NCI-H1105 (cell line): ENCODE measurements at regions not wholly inside any gene's neighbourhood (a gene's known extent, or its start where the extent isn't known, plus 50 kb on each side); places are given as distances from the start of the nearest gene placed in this dataset.
"Not testable (repeated sequence)": the region's sequence is repeated elsewhere in the genome, so short reads cannot be mapped to it uniquely, and the experiment has no call there.

Experiments used
- DNase-seq: peaks from one replicate; lab custom pipeline; 2025; lab: John Stamatoyannopoulos, UW

GRCh38 chr4:55028196-55028595 lies 97.2 kb downstream of the KDR start:
- no peak for DNase-seq

- DNase-seq: no peak
Measured at GRCh38 chr4:55027596-55027995, 97.8 kb downstream of the KDR start.

DNA sequence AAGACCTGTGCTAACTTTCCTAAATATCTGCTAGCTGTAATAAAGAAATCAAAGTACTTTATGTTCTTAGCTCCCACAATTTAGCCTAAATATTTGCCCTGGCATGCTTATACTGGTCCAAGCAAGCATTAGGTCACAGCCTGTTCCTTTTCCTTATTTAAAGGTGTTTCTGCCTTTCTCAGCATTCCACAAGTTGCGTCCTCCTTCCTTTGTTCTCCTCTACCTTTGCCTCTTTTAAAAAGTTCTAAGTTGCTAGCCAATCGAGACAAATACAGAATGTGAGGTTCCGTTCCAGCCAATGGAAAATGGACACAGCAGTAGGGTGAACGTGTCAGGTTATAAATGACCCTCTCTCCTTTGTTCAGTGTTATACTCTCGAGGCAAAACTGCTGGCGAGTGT lies 99.9 kb downstream of the KDR start:
- DNase-seq: not testable (repeated sequence)

GRCh38 chr4:55023030-55023429 lies 102.4 kb downstream of the KDR start:
- DNase-seq: no peak

DNA sequence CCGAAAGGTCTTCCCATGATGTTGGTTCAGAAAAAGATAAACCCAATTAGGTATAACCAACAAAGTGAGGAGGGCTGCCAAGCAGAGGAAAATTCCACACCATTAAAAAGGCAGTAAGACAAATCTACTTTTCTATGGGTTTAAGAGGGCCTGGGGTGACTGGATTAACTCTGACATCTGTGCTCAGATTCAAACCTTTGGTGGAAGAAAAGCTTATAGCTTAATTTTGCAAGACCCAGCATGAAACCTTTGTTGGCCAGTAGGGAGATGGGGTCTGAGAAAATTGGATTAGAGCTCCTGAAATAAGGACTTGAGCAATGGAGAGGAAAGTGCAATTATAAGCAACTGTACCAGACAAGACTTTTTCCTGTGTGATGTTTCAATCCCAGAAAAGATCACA lies 104.2 kb downstream of the KDR start:
- no peak for DNase-seq

- DNase-seq: no peak
Measured at GRCh38 chr4:55020131-55020530, 105.3 kb downstream of the KDR start.

GRCh38 chr4:55018978-55019377 lies 106.4 kb downstream of the KDR start:
- DNase-seq: no peak

DNA sequence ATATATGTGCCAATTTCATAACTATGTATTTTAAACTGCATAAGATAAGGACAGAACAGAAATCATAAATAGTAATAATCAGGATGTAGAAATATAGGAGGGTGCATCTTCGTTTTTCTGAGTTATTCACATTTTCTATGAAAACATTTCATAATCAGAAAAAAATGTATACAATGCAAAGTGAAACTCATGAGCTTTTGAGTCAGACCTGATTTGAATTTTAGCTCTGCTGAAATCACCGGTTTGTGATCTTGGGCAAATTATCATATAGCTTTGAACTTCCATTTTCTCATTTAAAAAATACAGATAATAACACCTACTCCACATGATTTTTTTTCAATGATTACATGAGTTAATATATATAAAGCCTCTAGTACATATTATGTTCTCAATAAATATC lies 106.9 kb downstream of the KDR start:
- no peak for DNase-seq

DNA sequence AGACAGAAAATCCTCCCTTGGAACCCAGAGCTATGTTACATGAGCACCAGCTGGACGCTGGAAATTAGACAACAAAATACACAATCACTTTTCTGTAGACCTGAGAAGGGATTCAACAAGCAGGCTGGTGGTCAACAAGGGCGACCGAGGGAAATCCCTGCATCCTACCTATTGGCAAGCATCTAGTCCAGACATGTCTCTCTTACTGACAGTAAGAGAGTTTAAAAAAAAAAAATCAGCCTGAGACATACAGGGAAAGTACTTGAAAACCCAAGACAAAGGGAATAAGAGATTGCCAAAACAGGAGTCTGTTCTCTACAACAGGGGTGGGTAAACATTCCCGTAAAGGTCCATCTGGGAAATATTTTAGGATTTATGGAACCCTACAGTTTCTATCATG lies 108.0 kb downstream of the KDR start:
- DNase-seq: no peak

DNA sequence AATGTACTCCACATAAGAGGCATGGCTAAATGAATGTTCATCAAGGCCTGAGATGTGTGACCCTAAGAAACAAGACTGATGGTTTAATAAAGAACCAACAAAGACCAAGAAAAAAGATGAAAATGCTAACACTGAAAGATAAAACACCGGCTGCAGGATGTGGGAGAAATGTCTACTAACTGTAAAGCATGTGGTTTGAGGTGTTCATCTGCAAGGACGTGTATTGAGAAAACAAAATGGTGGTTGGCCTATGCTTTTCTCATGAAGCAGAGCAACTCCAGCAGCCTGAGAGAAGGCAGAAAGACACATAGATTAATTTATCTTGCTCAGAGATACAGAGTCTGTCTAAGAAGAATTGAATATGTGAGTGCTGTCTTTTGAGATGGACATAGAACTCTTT lies 109.3 kb downstream of the KDR start:
- no peak for DNase-seq

DNA sequence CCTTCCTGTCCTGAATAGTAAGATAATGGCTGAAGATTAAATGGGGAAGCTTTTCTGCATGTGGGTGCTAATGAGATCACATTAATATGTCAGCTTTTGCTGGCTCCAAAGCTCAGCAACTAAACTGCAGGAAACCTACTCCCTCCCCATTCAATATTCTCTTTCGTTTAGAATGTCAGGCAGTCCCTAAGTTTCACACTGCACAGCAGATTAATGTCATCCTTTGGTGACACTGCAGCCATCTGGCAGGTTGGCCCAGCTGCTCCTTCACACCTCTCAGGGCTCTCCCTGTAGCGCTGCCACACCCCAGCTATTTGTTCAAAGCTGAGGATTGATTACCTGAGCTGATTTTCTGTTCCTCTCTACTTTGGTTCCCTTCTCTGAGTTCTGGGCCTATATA lies 110.5 kb downstream of the KDR start:
- no peak for DNase-seq

GRCh38 chr4:55013431-55013955 lies 111.9 kb downstream of the KDR start:
- no peak for DNase-seq

GRCh38 chr4:55012363-55013230 lies 112.8 kb downstream of the KDR start:
- no peak for DNase-seq

DNA sequence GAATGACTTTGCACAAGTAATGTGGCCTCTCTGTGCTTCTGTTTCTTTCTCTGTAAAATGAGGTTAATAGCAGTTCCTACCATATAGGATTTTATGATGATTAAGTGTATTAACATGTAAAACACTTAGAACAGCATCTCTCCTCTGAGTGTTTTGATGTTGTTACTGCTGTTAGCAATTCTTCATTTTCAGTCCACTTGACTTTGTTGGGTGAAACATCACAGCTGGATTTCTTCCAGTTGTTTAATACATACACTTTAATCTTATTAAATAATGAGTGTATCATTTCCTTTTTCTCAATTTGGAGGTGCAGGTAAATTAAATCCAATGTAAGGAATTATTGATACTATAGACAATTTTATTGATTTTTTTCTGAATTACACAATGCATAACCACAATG lies 113.6 kb downstream of the KDR start:
- no peak for DNase-seq

DNA sequence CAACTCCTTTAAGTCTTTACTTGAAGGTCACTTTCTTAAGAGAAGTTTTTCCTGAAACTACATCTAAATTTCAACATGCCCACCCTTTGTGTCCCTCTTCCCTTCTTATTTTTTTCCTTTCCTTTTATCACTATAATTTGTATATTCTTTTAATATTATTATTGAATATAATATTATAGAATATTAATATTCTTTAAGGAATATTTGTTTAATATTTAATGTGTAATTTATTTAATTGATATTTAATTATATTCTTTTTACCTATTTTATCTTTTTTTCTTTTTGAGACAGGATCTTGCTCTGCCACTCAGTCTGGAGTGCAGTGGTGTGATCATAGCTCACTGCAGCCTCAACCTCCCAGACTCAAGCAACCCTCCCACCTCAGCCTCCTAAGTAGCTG lies 114.8 kb downstream of the KDR start:
- no peak for DNase-seq

DNA sequence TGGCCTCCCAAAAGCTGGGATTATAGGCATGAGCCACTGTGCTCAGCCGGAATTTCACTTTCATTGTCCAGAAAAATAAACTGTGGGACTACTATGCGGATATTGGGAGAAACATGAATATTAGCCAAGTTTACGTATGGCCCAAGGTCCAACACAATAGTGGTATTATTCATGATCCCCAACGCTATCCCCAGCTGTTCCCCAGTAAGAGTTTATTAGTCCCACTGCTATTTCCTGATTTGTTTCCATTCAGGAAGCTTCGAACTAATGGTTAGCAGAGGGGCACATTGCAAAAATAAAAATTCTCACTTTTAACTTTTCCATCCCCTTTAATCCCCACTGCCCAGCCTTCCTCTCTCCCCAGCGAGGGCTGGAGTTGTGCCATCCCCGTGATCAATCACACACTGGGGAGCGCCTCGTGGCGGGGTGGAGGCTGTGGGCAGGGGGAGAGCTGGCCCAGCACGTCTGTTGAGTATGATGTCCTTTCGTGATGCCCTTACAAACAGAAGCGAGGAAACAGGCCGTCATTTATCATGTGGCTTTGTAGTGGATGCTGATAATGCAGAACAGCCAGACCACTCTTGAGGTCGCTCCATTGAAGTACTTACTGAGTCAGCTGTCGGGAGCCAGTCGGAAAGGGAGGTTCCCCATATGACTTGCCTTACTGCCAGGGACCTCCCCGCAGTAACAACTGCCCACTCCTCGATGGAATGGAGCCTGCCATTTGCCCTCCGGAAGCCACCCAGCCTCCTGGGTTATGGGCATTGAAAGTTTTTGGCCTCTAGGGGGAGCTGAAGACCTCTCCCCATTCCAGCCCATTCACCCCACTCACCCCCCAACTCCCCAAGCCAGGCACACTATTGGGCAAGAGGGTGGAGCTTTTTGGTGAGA lies 117.0 kb downstream of the KDR start:
- DNase-seq: no peak

DNA sequence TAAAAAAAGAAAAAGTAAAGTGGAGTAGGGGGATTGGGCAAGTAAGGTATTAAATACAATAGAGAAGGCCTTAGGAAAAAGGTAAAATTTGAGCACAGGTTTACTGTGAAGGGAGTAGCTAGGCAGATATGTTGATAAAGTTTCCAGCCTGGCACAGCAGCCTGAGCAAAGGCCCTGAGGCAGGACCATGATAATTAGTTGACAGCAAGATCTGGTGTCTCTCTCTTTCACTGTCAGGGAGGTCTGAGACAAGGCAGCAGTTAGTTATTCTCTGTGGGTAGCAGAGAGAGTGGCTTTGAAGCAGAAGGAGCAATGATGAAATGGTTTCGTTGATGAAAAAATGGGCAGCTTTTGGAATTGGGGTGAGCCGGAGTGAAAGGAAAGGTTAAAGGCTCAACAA lies 119.5 kb downstream of the KDR start:
- no peak for DNase-seq

- no peak for DNase-seq
Measured at GRCh38 chr4:55004831-55005230, 120.6 kb downstream of the KDR start.

DNA sequence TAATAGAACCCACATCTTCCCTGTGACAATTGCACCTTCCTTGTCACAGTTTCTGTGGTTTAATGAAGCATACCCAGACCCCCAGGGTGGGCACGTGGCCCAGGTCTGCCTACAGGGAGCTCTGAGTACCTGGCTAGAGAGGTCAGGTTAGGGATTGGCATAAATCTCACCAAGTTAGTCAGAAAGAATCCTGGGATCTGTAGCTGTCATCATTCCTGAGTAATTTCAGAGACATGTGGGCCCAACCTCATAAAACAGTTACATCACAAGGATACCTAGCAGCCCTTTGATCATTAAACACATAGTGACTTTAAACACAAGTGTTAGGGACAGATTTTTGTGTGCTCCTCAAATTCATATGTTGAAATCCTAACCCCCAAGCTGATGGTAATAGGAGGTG lies 123.0 kb downstream of the KDR start:
- no peak for DNase-seq

DNA sequence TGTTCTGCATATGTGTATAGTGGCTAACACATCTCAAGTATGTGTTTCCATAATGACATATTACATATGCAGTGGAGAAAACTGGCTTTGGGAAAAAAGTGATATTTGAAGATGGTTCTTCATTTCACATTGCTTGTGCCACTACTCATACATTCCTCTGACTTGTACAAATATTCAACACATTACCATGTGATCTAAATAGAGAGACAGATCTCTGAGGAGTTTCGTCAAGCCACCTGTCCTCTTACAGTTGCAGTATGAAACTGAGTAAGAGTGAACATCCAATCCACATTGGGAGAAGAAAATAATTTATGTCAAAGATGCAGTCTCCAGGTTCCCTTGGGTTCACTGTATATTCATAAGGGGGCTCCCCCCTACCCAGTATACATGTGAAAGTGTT lies 123.9 kb downstream of the KDR start:
- DNase-seq: no peak

DNA sequence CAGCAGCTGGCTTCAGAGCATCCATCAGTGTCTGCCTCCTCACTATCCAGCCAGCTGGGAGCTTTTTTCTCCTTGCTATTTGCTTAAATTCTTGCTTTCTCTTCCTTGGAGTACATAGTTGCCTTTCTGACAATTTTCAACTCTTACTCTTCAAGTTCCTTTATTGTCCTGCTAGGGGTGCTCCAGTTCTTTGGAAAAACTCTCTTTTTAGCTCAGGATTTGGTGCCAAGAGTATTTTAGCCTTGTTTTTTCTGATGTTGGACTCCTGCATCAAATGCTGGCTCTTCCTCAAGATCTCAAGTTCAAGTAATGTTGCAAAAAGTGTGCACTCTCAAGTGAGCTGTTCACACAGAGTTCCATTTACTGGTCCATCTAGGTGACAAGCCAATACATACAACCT lies 126.4 kb downstream of the KDR start:
- DNase-seq: no peak

- DNase-seq: not testable (repeated sequence)
Measured at GRCh38 chr4:54993473-54994026, 131.8 kb downstream of the KDR start.

DNA sequence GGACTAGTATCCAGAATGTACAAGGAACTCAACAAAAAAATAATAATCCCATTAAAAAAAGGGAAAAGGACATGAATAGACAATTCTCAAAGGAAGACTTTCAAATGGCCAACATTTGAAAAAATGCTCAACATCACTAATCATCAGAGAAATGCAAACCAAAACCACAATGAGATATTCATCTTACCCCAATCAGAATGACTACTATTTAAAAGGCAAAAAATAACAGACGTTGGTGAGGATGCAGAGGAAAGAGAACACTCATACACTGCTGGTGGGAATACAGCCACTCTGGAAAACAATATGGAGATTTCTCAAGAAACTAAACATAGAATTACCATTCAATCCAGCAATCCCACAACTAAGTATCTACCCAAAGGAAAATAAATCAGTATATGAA lies 133.1 kb downstream of the KDR start:
- DNase-seq: no peak
